GM12875 (cell line): ENCODE measurements at regions not wholly inside any gene's neighbourhood (a gene's known extent, or its start where the extent isn't known, plus 50 kb on each side); places are given as distances from the start of the nearest gene placed in this dataset.
"Not testable (repeated sequence)": the region's sequence is repeated elsewhere in the genome, so short reads cannot be mapped to it uniquely, and the experiment has no call there.

Experiments used
- H3K4me3 ChIP-seq: one replicate; pipeline ENCODE4 v1.5.1; 2011; ENCODE audit warnings: low read depth, low read length, control low read depth
- CTCF ChIP-seq: IDR thresholded peaks from 2 replicates; pipeline ENCODE4 v1.5.1; 2011; ENCODE audit warnings: low read depth, mild to moderate bottlenecking, control low read depth, inconsistent platforms, low read length, moderate library complexity, borderline replicate concordance; ENCODE audit not compliant: insufficient read depth

GRCh38 chr20:60104993-60105803, 147.0 kb downstream of the CDH26 start:
- TF ChIP-seq CTCF, result no peak
- H3K4me3 ChIP-seq, result no peak overlapping the region

DNA sequence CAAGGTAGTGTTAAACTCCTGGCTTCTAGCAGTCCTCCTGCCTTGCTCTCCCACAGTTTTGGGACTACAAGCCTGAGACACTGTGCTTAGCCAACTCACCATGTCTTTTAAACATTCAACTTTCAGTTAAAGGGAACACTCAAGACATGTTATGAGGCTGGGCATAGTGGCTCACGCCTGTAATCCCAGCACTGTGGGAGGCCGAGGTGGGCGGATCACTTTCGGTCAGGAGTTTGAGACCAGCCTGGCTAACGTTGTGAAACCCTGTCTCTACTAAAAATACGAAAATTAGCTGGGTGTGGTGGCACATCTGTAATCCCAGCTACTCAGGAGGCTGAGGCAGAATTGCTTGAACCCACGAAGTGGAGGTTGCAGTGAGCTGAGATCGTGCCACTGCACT, 148.0 kb downstream of the CDH26 start:
- H3K4me3 ChIP-seq, result not testable (repeated sequence)

GRCh38 chr20:60107621-60108390, 149.6 kb downstream of the CDH26 start:
- no peak overlapping the region for H3K4me3 ChIP-seq
- no peak for TF ChIP-seq CTCF

DNA sequence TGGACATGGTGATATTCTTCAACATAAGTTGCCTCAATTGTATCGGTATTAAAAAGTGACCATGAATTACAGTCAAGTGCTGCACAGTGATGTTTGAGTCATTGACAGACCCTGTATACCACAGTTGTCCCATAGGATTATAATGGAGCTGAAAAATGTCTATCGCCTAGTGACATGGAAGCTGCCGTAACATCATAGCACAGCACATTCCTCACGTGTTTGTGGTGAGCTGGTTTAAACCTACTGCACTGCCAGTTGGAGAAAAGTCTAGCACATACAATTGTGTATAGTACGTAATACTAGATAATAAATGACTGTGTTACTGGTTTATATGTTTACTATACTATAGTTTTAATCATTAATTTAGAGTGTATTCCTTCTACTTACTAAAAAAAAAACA, 150.2 kb downstream of the CDH26 start:
- H3K4me3 ChIP-seq, result no peak overlapping the region
- TF ChIP-seq CTCF, result no peak

- H3K4me3 ChIP-seq, result no peak overlapping the region
- no peak for TF ChIP-seq CTCF
Measured at GRCh38 chr20:60113024-60113724, 155.0 kb downstream of the CDH26 start.

- H3K4me3 ChIP-seq, result no peak overlapping the region
- TF ChIP-seq CTCF, result no peak
Measured at GRCh38 chr20:60113771-60114170, 155.5 kb downstream of the CDH26 start.

DNA sequence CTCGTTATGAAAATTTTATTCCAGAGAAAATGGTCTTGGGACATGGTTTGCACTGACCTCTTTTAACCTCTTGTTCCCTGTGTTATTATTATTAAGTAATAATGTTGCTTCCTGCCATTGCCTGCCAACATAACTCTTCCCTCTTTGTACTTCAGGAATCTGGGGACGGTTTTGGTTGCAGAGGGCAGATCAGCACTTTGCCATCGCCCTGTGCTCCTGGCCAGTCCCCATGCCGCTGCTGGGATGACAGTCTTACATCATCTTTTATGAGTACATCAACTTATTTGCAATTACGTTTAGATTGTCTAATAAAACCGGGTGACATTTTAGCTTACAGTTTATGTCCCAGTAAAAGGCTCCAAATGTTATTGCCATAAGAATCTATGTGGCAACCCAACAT, 157.2 kb downstream of the CDH26 start:
- no peak overlapping the region for H3K4me3 ChIP-seq
- no peak for TF ChIP-seq CTCF
